ENCODE measurements at regions not wholly inside any gene's neighbourhood (a gene's known extent, or its start where the extent isn't known, plus 50 kb on each side); places are given as distances from the start of the nearest gene placed in this dataset.

DNA sequence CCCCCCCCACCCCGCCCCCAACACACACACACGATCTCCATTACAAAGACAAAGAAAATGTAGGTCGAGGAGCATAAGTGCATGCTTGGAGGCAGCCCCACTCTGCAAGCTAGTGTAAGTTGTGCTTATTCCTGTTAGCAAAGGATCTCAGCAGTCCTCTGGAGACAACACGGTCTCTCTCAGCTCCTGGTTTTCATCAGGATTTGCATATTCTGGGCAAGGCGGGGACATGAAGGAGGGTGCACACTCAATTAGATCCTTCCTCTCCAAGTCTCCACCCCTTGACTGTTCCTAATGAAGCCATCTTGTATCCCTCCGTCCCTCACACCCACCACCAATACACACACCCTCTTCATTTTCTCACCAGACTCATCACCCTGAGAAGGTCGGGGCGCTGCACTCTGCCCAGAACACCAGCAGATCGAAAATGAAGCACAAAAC, 63.8 kb downstream of the MRPL46 start:
- DNase-seq (ENCODE audit: low read depth), result no peak

DNA sequence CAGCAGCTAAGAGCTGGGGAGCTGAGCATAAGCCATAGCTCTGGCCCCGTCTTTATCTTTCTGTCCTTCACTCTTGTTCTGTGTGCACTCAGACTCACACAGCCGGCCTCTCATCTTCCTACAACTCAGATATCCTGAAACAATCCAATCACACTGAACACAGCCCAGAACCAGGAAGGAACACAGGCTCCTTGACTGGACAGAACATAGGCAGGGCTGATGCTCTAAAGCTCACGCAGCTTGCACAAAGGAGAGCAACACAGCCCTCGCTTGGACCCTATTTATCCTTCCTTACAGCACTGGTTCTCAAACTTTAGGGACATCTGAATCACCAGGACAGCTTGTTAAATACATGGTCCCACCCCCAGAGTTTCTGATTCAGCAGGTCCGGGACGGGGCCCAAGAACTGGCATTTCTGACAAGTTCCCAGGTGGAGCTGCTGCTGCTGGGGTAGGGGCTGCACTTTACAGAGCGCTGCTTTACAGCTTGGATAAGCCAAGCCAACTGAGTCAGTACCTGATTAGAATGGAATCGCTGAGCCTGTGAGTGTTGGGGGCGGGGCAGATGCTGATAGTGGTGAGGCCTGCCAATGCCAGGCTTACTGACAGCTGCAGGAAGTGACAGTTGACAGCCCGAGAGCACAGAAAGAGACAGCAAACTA, 65.1 kb downstream of the MRPL46 start:
- no peak for DNase-seq (ENCODE audit: low read depth)

DNA sequence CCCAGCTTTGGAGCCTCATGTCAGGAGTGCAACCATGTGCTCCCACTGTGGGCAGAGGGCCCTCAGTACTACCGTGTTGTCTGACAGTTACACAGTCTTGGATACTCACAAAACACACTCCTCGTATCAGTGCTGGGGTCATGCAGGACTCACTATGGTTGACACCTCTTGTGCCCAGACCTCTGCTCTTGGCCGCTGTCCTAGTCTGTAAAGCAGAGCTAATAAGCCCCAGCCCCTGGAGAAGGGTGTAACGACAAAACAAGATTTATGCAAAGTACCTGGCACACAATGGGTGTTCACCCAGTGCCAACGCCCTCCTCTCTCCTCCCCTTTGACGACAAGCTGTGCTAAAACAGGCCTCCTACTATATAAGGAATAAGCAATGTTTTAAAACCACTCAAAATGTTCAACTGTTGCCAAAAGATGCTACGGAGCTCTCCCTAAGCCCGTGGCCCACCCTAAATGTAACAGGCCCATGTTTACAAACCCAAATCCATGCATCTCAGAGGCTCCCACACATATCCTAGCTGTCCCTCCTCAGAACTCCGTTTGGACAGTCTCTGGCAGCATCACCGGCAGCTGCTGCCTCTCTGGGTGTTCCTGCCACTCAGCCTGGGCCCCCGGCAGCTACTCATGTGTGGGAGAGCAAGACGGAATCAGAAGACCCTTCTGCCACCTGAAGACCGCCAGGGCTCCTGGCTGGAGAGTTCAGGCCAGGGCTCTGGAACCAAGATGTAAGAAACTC, 65.8 kb downstream of the MRPL46 start:
- no peak for DNase-seq (ENCODE audit: low read depth)

DNA sequence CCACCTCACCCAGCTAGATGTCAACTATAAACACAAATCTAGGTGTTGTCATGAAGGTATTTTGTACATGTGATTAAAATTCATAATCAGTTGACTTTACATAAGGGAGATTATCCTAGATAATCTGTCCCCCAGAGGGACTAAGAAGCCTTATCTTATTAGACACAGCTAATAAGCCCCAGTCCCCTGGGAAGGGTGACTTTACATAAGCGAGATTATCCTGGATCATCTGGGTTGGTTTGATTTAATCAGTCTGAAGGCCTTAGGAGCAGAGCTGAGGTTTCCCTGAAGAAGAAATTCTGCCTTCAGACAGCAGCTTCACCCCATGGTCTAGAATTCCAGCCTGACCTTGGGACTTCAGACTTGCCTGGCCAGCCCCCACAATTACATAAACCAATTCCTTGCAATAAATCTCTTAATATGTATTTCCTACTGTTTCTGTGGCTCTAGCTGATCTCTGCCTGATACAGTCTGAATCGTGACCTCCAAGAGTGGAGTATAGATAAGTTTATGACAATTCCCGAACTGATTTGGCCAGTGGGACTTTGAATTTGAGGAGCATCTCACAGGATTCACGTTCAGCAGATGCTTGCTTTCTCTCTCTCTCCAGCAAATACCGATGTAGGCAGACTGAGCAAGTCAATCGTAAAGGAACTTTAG, 66.5 kb downstream of the MRPL46 start:
- DNase-seq (ENCODE audit: low read depth), result no peak

DNA sequence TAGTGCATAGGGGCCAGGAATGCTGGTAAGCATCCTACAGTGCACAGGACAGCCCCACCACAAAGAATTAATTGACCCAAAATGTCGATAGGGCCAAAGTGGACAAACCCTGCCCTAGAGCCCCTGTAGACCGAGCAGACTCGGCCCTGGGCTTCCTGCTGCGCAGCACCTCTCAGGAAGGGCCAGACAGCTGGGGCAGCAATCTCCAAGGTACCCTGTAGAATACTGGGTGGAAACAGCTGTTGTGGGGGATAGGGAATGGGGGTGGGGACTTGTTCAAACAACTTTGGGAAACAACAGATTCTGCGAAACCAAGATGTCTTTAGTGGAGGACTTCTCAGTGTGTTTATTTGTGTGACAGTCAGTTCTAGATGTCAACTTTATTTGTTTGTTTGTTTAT, 67.1 kb downstream of the MRPL46 start:
- no peak for DNase-seq (ENCODE audit: low read depth)

DNA sequence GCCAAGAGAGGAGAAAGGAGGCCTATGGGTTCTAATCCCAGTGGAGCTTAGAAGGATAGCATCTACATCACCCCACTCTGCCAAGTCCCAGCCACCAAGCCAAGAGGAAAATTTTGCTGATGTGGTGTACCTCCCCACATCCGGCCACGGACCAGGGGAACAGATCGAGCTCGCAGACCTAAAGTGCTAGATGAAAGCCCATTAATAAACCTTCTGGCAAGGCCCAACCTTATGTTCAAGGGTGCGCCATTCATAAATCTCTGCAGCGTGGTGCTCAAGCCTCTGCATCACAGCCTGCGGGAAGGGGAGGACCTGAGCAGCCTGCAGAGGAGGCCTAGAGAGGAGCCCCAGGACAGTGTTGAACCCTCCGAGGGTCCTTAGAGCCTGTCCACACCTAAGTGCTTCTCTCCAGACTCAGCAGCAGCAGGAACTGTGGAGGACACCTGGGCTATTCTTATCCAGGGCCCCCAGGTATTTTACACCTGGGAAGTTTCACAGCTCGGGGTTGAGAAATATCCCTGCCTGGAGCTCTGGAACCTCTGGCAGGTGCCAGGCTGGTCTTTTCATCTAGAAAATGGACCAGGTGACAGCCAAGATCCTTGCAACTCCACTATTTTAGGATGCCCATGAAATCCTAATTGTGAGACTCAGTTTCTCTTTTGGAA, 68.0 kb downstream of the MRPL46 start:
- DNase-seq (ENCODE audit: low read depth), result no peak

- DNase-seq (ENCODE audit: low read depth), result no peak
These were observed 69.2 kb downstream of the MRPL46 start for GRCh38 chr15:88398011-88398410.

GRCh38 chr15:88397506-88397905, 69.7 kb downstream of the MRPL46 start:
- DNase-seq (ENCODE audit: low read depth), result no peak

- DNase-seq (ENCODE audit: low read depth), result no peak
These were observed 71.1 kb downstream of the MRPL46 start for GRCh38 chr15:88395872-88396781.

GRCh38 chr15:88395241-88395640, 71.9 kb downstream of the MRPL46 start:
- no peak for DNase-seq (ENCODE audit: low read depth)

DNA sequence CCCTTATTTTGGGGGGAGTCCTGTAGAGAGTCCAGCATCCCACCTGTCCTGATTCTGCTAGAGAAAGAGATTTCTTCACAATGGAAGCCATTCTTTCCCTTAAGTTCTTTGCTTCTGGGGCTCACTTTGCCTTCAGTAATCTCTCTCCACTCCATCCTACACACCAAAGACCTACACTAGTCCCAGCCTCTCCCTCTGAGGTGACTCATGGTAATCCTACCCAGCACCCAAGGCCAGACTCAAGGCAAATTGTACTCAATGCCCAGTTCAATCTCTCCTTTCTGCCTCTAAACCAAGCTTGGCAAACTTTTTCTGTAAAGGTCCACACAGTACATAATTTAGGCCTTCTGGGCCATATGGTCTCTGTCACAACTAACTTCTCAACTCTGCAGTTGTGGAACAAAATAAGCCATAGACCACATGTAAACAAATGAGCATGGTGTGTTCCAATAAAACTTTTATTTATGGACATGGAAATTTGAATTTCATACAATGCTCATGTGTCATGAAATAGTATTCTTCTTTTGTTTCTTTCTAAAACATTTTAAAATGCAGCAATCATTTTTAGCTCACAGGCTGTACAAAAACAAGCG, 72.5 kb downstream of the MRPL46 start:
- no peak for DNase-seq (ENCODE audit: low read depth)

GRCh38 chr15:88393719-88394519, 73.3 kb downstream of the MRPL46 start:
- no peak for DNase-seq (ENCODE audit: low read depth)

DNA sequence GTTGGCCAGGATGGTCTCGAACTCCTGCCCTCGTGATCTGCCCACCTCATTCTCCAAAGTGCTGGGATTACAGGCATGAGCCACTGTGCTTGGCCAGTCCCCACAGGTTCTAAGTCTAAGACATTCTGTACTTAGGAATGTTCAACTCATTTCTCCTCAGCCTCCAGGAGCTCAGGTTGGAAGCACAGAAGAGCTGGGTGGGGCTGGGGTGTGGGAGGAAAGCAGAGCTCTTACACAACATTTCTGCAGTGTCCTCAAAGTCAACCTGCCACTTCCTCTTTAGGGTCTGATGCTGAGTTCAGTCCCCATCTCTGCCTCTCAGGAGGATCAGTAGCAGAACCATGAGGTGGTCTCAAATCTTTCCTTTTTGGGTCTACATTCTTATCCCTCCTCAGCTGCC, 75.5 kb downstream of the MRPL46 start:
- no peak for DNase-seq (ENCODE audit: low read depth)

DNA sequence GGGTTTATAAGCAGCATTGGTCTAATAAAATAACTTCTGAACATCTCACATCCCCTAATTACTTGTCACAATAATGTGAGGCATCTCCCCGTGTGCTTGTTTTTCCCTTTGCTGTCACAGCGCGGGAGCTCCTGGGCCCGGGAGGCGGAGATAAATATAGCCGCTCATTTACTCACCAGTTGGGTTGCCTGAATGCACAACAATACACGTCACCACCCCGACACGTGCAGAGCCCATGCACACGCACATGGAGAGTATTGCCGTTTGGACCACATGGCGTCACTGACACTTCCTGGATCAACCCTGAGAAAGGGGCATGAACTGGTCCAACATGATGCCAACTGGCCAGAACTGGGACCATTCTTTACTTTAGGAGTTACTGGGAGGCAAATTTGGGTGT, 76.2 kb downstream of the MRPL46 start:
- no peak for DNase-seq (ENCODE audit: low read depth)

GRCh38 chr15:88390164-88390901, 76.9 kb downstream of the MRPL46 start:
- no peak for DNase-seq (ENCODE audit: low read depth)

- no peak for DNase-seq (ENCODE audit: low read depth)
These were observed 78.1 kb downstream of the MRPL46 start for GRCh38 chr15:88389120-88389519.

DNA sequence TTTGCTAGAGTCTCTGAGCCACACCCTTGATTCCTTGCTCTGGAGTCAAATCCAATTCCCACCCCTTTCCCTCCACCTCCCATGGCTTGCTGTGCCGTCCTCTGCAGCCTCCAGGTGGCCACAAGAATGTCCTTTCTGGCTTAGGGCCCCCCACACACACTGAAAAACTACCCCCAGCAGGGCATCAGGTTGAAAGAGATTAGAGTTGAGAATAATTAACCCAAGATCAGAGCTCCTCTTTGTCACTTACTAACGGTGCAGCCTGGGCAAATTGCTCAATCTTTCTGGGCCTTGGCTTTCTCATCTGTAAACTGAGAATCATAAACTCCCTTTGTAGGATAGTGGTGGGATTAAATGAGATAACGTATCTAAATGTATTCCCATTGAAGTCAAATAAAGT, 78.5 kb downstream of the MRPL46 start:
- no peak for DNase-seq (ENCODE audit: low read depth)

GRCh38 chr15:88385078-88385700, 82.0 kb downstream of the MRPL46 start:
- no peak for DNase-seq (ENCODE audit: low read depth)

DNA sequence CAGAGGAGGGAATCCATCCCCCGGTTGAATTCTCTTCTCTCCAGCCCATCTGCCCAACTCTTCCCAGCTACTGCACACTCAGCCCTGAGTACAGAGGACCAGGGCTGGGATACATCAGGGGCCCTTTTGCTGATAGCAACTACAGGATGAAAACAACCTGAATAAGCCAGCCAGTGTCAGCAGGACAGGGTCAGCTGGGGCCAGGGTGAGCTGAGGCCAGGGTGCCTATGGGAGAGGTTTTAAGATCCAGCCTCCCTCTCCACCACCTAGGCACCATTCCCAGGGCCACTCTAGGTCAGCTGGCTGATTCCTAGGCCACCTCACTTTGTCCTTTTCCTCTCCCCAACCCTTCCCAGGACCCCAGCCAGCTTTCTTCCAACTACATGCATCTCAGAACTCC, 83.8 kb downstream of the MRPL46 start:
- DNase-seq (ENCODE audit: low read depth), result no peak
